Prostate gland (tissue), 2 donors: ENCODE measurements at regions not wholly inside any gene's neighbourhood (a gene's known extent, or its start where the extent isn't known, plus 50 kb on each side); places are given as distances from the start of the nearest gene placed in this dataset.
"Not testable (repeated sequence)": the region's sequence is repeated elsewhere in the genome, so short reads cannot be mapped to it uniquely, and the experiment has no call there.

Source experiments
- DNase-seq: peaks from one replicate; pipeline ENCODE4 v3.0.0-alpha.2; 2019; ENCODE audit warnings: low spot score
- H3K27ac ChIP-seq, 2 donors: fragments of 200-600 bp; sonication (generic); 2 replicates each; pipeline ENCODE4 v1.5.1; 2017 to 2019
- H3K27me3 ChIP-seq: fragments of 200-600 bp; sonication (generic); replicated peaks from 2 replicates; pipeline ENCODE4 v1.5.1; 2019; ENCODE audit not compliant: insufficient read depth
- H3K36me3 ChIP-seq, 2 donors: fragments of 200-600 bp; sonication (generic); 1 replicate in 1 of 2; 2 replicates in 1 of 2; pipeline versions ENCODE4 v1.5.1 to v1.8.1; 2017 to 2019
- H3K4me1 ChIP-seq: fragments of 200-600 bp; sonication (generic); replicated peaks from 2 replicates; pipeline ENCODE4 v1.5.1; 2019
- H3K4me3 ChIP-seq, 2 donors: fragments of 200-600 bp; sonication (generic); 2 replicates each; pipeline ENCODE4 v1.5.1; 2017 to 2019
- H3K9me3 ChIP-seq: fragments of 200-600 bp; sonication (generic); 2 replicates; pipeline ENCODE4 v1.5.1; 2017
- POLR2A ChIP-seq: fragments of 450-650 bp; IDR thresholded peaks from one replicate; pipeline ENCODE4 v1.6.1; 2016; ENCODE audit warnings: antibody characterized with exemption, mild to moderate bottlenecking
- POLR2AphosphoS5 ChIP-seq: sonication (generic); formaldehyde crosslinking; IDR thresholded peaks from one replicate; pipeline ENCODE4 v1.6.1; 2017; ENCODE audit warnings: antibody characterized with exemption
- WGBS: methylation state at CpG from one replicate; pipeline ENCODE4 v1.1.5; 2018; 5-methylcytosine and 5-hydroxymethylcytosine counted together
- intact Hi-C: fragments of 100-400 bp; cut with DNase I; formaldehyde crosslinking; loops from one replicate; pipeline ENCODE4 v1.14.2; 2022
- TF ChIP-seq, protein P1 (sequence below), 4 experiments: fragments of 200-600 bp in 2 of 4; fragments of 450-650 bp in 2 of 4; sonication (generic) in 2 of 4; IDR thresholded peaks; 1 replicate in 3 of 4; 2 replicates in 1 of 4; pipeline ENCODE4 v1.5.1; 2016 to 2019; ENCODE audit warnings: antibody characterized with exemption in 4 of 4, mild to moderate bottlenecking in 2 of 4, moderate library complexity in 2 of 4

- Histone ChIP-seq H3K27me3 (no peaks in the 10 kb centered on the region), H3K36me3 (no peaks in the 10 kb centered on the region), H3K4me3 (no peak overlapping the region), H3K9me3 (no peaks in the 10 kb centered on the region), H3K4me1 (no peaks in the 10 kb centered on the region), H3K27ac (no peak overlapping the region)
- intact Hi-C loops = no loop called here
- 69% methylated on average over 10 of the region's 10 CpGs for WGBS
- TF ChIP-seq POLR2A = no peak
- TF ChIP-seq, protein P1, sequence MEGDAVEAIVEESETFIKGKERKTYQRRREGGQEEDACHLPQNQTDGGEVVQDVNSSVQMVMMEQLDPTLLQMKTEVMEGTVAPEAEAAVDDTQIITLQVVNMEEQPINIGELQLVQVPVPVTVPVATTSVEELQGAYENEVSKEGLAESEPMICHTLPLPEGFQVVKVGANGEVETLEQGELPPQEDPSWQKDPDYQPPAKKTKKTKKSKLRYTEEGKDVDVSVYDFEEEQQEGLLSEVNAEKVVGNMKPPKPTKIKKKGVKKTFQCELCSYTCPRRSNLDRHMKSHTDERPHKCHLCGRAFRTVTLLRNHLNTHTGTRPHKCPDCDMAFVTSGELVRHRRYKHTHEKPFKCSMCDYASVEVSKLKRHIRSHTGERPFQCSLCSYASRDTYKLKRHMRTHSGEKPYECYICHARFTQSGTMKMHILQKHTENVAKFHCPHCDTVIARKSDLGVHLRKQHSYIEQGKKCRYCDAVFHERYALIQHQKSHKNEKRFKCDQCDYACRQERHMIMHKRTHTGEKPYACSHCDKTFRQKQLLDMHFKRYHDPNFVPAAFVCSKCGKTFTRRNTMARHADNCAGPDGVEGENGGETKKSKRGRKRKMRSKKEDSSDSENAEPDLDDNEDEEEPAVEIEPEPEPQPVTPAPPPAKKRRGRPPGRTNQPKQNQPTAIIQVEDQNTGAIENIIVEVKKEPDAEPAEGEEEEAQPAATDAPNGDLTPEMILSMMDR (IDR thresholded peaks at IDR 0.05) = no peak
- TF ChIP-seq POLR2AphosphoS5 = no peak
- DNase-seq = no peak
Observed at GRCh38 chr9:2427120-2427891, 194.3 kb upstream of the VLDLR start.

GRCh38 chr9:2439957-2440356 is 181.6 kb upstream of the VLDLR start:
- WGBS = 81% methylated on average over 3 of the region's 3 CpGs
- Histone ChIP-seq H3K27ac (no peak overlapping the region), H3K36me3 (no peaks in the 10 kb centered on the region), H3K27me3 (no peaks in the 10 kb centered on the region), H3K4me3 (no peak overlapping the region), H3K9me3 (no peaks in the 10 kb centered on the region), H3K4me1 (no peaks in the 10 kb centered on the region)
- TF ChIP-seq, protein P1 (IDR thresholded peaks at IDR 0.05) = no peak
- TF ChIP-seq POLR2A (no peak), POLR2AphosphoS5 (no peak)
- intact Hi-C loops = no loop called here
- no peak for DNase-seq

GRCh38 chr9:2443933-2444332 is 177.7 kb upstream of the VLDLR start:
- H3K4me1 ChIP-seq, intact Hi-C loops, H3K27me3 ChIP-seq, H3K36me3 ChIP-seq, DNase-seq, H3K27ac ChIP-seq, H3K4me3 ChIP-seq, H3K9me3 ChIP-seq: not testable (repeated sequence)
- 38% methylated on average over 1 of the region's 1 CpG for WGBS

DNA sequence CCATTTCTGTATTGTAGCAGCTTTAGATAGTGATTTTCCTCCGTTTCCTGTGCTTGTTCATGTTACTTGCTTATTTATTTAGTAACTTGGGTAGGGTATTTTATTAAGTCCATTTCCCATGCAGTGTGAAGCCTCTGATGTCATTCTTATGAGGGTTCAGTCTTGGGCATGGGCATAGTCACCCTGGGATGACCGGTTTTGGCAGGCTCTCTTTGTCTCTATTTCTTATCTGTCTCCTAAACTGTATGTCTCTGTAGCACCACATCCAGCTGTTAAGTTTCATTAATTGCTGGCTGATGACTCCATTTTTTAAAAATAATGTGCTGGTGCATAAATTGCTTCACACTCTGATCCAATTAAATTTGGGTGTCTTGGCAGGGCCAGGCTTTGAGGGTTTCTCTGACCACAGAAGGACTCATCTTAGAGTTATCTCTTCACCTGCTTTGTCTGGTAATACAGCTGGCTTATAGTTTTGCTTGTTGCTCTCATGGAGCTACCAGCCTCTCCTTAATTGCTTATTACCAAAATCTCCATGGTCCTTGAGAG is 173.3 kb upstream of the VLDLR start:
- Histone ChIP-seq H3K4me1 (no peaks in the 10 kb centered on the region), H3K27ac (no peak overlapping the region), H3K36me3 (no peaks in the 10 kb centered on the region), H3K4me3 (no peak overlapping the region), H3K9me3 (no peaks in the 10 kb centered on the region), H3K27me3 (no peaks in the 10 kb centered on the region)
- 38% methylated on average over 2 of the region's 2 CpGs for WGBS
- no peak for DNase-seq
- TF ChIP-seq POLR2AphosphoS5 (no peak), POLR2A (no peak)
- TF ChIP-seq, protein P1 (IDR thresholded peaks at IDR 0.05) = no peak
- intact Hi-C loops = no loop called here

DNA sequence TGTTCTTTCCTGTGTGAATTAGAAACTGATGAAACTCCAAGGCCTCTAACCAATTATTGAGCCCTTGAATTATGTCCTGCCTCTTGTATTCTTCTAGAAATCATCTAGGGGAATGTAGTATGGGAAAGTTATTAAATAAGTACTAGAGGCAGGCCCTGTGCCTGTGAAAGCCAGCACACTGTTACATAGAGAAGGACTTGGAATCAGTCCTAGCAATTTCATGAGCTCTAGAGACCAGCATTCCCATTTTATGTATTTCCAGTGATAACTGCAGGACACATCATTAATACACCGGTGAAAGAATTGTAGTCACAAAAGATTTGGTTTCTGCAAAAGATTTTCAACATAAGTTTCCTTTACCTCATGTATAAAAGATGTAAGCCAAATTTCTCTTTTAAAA is 168.5 kb upstream of the VLDLR start:
- TF ChIP-seq POLR2AphosphoS5 (no peak), POLR2A (no peak)
- TF ChIP-seq, protein P1 (IDR thresholded peaks at IDR 0.05) = no peak
- intact Hi-C loops = no loop called here
- 83% methylated on average over 1 of the region's 1 CpG for WGBS

More for the DNA sequence above, 168.5 kb upstream of the VLDLR start:
- H3K4me3 ChIP-seq = no peak overlapping the region
- H3K4me1 ChIP-seq = no peaks in the 10 kb centered on the region
- no peak overlapping the region for H3K27ac ChIP-seq
- DNase-seq = no peak
- no peaks in the 10 kb centered on the region for H3K9me3 ChIP-seq
- H3K36me3 ChIP-seq = no peaks in the 10 kb centered on the region
- no peaks in the 10 kb centered on the region for H3K27me3 ChIP-seq
